22Rv1 (cell line): ENCODE measurements at regions not wholly inside any gene's neighbourhood (a gene's known extent, or its start where the extent isn't known, plus 50 kb on each side); places are given as distances from the start of the nearest gene placed in this dataset.

Source experiments
- H3K27ac ChIP-seq: fragments of 450-650 bp; 2 replicates; pipeline ENCODE4 v1.5.1; 2017
- CTCF ChIP-seq: fragments of 450-650 bp; IDR thresholded peaks from 2 replicates; pipeline ENCODE4 v1.5.1; 2017; ENCODE audit warnings: mild to moderate bottlenecking
- ZFX ChIP-seq: fragments of 450-650 bp; IDR thresholded peaks from 2 replicates; pipeline ENCODE4 v1.6.1; 2017; ENCODE audit warnings: antibody characterized with exemption, borderline replicate concordance

- TF ChIP-seq ZFX, result no peak
- TF ChIP-seq CTCF, result no peak
- no peak overlapping the region for H3K27ac ChIP-seq
These were observed 329.8 kb upstream of the SFSWAP start for GRCh38 chr12:131380965-131381705.

- TF ChIP-seq CTCF (no peak), ZFX (no peak)
- no peak overlapping the region for H3K27ac ChIP-seq
These were observed 329.0 kb upstream of the SFSWAP start for GRCh38 chr12:131381716-131382430.

GRCh38 chr12:131383291-131383690, 327.6 kb upstream of the SFSWAP start:
- no peak overlapping the region for H3K27ac ChIP-seq
- TF ChIP-seq CTCF, result no peak
- TF ChIP-seq ZFX, result no peak

GRCh38 chr12:131383741-131384543, 326.9 kb upstream of the SFSWAP start:
- no peak for TF ChIP-seq CTCF
- no peak for TF ChIP-seq ZFX
- H3K27ac ChIP-seq, result no peak overlapping the region

- TF ChIP-seq ZFX (no peak), CTCF (no peak)
- no peak overlapping the region for H3K27ac ChIP-seq
These were observed 326.4 kb upstream of the SFSWAP start for GRCh38 chr12:131384544-131384855.

GRCh38 chr12:131385313-131386166, 325.4 kb upstream of the SFSWAP start:
- TF ChIP-seq ZFX (no peak), CTCF (no peak)
- no peak overlapping the region for H3K27ac ChIP-seq
